ENCODE measurements at regions not wholly inside any gene's neighbourhood (a gene's known extent, or its start where the extent isn't known, plus 50 kb on each side); places are given as distances from the start of the nearest gene placed in this dataset.

GRCh38 chr14:53896726-53897125 is 59.9 kb downstream of the BMP4 start:
- DNase-seq (ENCODE audit: low read depth): no peak

GRCh38 chr14:53894456-53894855 is 62.2 kb downstream of the BMP4 start:
- DNase-seq (ENCODE audit: low read depth): peak; percentile 71

- DNase-seq (ENCODE audit: low read depth): no peak
Measured at GRCh38 chr14:53893374-53893773, 63.3 kb downstream of the BMP4 start.

GRCh38 chr14:53890611-53891101 is 66.0 kb downstream of the BMP4 start:
- no peak for DNase-seq (ENCODE audit: low read depth)

- DNase-seq (ENCODE audit: low read depth): no peak
Measured at GRCh38 chr14:53888535-53889386, 67.9 kb downstream of the BMP4 start.

GRCh38 chr14:53885136-53885640 is 71.4 kb downstream of the BMP4 start:
- no peak for DNase-seq (ENCODE audit: low read depth)

GRCh38 chr14:53884601-53885000 is 72.0 kb downstream of the BMP4 start:
- no peak for DNase-seq (ENCODE audit: low read depth)

GRCh38 chr14:53883739-53884138 is 72.9 kb downstream of the BMP4 start:
- DNase-seq (ENCODE audit: low read depth): no peak

GRCh38 chr14:53882684-53883083 is 73.9 kb downstream of the BMP4 start:
- DNase-seq (ENCODE audit: low read depth): peak; percentile 41

GRCh38 chr14:53881921-53882320 is 74.7 kb downstream of the BMP4 start:
- no peak for DNase-seq (ENCODE audit: low read depth)

- DNase-seq (ENCODE audit: low read depth): peak; percentile 97
Measured at GRCh38 chr14:53881161-53881871, 75.3 kb downstream of the BMP4 start.

GRCh38 chr14:53880761-53881160 is 75.9 kb downstream of the BMP4 start:
- DNase-seq (ENCODE audit: low read depth): no peak

GRCh38 chr14:53879747-53880146 is 76.9 kb downstream of the BMP4 start:
- DNase-seq (ENCODE audit: low read depth): no peak

- DNase-seq (ENCODE audit: low read depth): no peak
Measured at GRCh38 chr14:53879022-53879686, 77.5 kb downstream of the BMP4 start.

- no peak for DNase-seq (ENCODE audit: low read depth)
Measured at GRCh38 chr14:53875324-53875897, 81.2 kb downstream of the BMP4 start.

- DNase-seq (ENCODE audit: low read depth): no peak
Measured at GRCh38 chr14:53874704-53875103, 81.9 kb downstream of the BMP4 start.

GRCh38 chr14:53872681-53873089 is 83.9 kb downstream of the BMP4 start:
- peak; percentile 96 for DNase-seq (ENCODE audit: low read depth)

- DNase-seq (ENCODE audit: low read depth): no peak
Measured at GRCh38 chr14:53871951-53872350, 84.7 kb downstream of the BMP4 start.

GRCh38 chr14:53871011-53871410 is 85.6 kb downstream of the BMP4 start:
- DNase-seq (ENCODE audit: low read depth): no peak

GRCh38 chr14:53865711-53866110 is 90.9 kb downstream of the BMP4 start:
- peak; percentile 85 for DNase-seq (ENCODE audit: low read depth)

- peak; percentile 30 for DNase-seq (ENCODE audit: low read depth)
Measured at GRCh38 chr14:53861781-53862180, 94.8 kb downstream of the BMP4 start.

GRCh38 chr14:53858345-53858684 is 98.3 kb downstream of the BMP4 start:
- DNase-seq (ENCODE audit: low read depth): no peak
